NCI-H1105 (cell line): ENCODE measurements at regions not wholly inside any gene's neighbourhood (a gene's known extent, or its start where the extent isn't known, plus 50 kb on each side); places are given as distances from the start of the nearest gene placed in this dataset.
"Not testable (repeated sequence)": the region's sequence is repeated elsewhere in the genome, so short reads cannot be mapped to it uniquely, and the experiment has no call there.

Experiments used
- DNase-seq: peaks from one replicate; lab custom pipeline; 2025; lab: John Stamatoyannopoulos, UW

GRCh38 chr16:66207139-66207882 lies 159.2 kb upstream of the CDH5 start:
- DNase-seq, result peak; percentile 19

DNA sequence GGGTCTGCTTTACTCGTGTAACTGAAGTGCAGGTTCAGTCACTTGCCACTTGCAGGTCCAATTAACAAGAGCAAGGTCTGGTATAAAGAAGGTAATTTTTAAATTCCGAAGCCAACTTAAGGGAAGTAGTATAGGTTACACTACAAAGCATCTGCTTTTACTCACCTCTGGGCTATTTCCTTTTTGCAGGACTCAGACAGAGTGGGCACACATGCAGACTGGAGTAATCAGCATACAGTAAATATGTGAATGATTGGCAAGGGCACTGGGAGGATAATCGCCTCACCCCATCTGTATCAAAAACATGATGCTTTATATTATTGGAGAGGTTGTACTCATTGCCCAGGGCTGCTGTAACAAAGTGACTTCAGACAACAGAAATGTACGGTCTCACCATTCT lies 160.1 kb upstream of the CDH5 start:
- no peak for DNase-seq

GRCh38 chr16:66205287-66206231 lies 160.9 kb upstream of the CDH5 start:
- DNase-seq, result no peak

DNA sequence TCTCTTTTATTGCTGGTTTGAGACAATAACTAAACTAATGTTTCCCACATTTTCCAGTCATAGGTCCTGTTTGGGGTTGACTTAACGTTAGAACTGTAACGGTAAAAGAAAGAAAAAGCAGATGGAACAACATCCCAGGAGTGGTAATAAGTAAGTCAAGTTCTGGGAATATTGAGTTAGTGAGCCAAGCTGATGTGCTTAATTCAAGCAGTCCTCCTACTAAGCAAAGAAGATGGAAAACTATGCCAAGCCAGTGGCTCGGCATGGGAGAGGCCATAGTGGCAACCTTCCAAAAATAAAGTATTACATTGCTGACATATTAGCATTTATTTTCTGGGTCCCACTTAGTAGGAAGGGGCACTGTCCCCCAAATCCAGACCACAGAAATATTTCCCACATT lies 161.7 kb upstream of the CDH5 start:
- no peak for DNase-seq

GRCh38 chr16:66203476-66203875 lies 163.0 kb upstream of the CDH5 start:
- DNase-seq, result no peak

DNA sequence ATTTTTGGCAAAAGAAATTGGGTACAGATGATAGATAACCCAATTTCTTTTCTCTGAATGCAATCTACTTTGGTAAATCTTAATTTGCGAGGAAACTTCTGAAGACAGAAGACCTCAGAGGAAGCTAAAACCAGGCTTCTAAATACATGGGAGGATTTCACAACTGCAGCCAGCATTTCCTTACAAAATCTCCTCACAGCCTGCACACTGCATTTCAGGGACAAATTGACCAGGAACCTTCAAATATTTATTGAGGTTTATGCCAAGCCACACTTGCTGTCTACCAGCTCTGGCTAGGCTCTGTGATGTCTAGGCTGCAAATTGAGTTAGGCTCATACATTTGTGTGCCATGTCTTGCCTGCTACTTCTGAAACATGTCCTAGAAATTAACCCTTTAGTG lies 167.3 kb upstream of the CDH5 start:
- DNase-seq, result no peak

GRCh38 chr16:66198641-66199040 lies 167.8 kb upstream of the CDH5 start:
- DNase-seq, result no peak

DNA sequence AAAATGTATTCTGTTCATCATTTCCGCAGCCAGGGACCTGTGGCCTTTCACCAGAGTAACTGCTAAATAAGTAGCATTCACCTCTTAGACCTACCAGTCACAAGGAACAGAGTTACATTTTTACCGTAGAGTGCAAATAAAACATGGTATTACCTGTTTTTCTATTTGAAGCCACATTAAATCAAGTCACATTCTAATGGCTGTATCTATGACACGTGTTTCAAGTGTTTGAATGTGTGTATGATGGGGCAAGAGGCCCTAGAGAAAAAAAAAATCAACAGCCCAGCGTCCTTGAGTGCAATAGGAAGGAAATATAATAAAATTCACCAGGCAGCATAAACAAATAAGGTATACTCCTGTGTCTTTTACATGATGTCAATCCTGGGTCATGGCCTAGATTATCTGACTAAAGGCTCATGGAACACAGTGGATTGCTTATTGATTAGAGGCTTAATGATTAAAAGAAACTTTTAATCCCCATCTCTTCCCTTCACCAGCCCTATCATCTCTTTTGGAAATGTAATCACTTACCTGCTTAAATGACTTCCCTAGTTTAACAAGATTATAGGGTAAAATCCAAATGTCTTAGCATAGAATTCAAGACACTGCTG lies 168.7 kb upstream of the CDH5 start:
- no peak for DNase-seq

GRCh38 chr16:66196770-66197169 lies 169.7 kb upstream of the CDH5 start:
- no peak for DNase-seq

GRCh38 chr16:66194866-66195265 lies 171.6 kb upstream of the CDH5 start:
- no peak for DNase-seq

DNA sequence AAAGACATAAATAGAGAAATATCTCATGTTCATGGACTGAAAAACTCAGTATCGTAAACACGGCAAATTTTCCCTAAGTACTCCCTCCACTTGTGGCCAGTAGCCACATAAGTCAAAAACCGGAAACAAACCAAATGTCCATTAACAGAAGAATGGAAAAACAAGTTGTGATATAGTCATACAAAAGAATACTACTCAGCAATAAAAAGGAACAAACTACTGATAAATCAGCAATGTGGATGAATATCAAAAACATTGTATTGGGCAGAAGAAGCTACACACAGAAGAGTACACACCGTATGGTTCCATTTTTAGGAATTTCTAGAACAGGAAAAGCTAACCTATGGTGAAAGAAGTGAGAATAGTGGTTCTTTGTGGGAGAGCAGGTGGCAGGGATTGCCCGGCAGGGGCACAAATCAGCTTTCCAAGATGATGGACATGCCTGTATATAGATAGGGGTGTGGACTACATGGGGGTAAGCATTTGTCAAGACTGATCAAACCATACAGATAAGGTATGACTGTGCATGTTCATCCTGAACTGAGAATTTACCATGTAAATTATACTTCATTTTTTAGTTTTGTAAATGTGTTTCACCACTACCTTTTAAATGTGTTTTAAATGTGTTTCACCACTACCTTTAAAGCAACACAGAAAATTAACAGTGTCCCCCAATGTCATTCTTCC lies 172.8 kb upstream of the CDH5 start:
- DNase-seq, result no peak

- DNase-seq, result no peak
Observed at GRCh38 chr16:66190411-66190810, 176.1 kb upstream of the CDH5 start.

DNA sequence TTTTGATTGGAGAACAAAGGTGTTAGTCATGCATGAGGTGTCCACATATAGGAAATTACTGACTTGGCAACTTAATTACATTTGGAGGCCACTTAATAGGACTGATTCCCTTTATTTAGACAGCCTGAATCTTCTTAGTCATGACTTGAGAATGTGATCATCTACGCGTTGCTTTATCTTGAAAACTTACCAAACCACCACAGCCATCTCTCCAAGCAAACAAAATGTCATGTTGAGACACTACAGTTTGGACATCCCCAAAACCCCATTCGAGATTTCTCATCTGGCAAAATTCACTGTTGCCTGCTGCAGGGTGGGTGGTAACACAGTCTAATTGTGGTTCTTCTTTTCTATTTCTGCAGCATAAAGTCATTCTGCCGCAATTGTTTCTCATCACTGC lies 176.5 kb upstream of the CDH5 start:
- DNase-seq, result no peak

- no peak for DNase-seq
Observed at GRCh38 chr16:66188917-66189725, 177.4 kb upstream of the CDH5 start.

DNA sequence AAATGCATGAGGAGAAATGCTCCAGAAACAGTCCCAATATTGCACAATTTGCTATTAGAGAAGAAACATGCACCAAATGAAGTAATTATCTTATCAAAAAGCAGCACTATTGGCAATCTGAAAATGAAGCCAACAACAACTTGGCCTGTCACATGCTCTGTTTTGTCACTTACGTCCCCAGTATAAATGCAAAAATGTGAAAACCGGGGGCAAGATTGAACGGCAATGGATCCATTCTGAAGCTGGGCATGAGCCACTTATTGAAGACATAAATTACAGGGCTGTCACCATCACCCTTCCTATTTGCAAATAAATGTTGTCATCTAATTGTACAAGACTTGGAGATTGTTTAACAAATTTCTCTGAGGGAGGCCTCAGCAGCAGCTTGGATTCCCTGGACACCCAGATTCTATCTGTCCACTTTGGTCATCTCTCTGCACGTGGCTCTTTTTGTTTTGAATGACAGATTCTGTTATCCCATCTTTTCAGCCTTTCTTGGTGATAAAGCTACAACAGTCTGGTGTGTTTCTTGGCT lies 180.2 kb upstream of the CDH5 start:
- DNase-seq, result no peak

DNA sequence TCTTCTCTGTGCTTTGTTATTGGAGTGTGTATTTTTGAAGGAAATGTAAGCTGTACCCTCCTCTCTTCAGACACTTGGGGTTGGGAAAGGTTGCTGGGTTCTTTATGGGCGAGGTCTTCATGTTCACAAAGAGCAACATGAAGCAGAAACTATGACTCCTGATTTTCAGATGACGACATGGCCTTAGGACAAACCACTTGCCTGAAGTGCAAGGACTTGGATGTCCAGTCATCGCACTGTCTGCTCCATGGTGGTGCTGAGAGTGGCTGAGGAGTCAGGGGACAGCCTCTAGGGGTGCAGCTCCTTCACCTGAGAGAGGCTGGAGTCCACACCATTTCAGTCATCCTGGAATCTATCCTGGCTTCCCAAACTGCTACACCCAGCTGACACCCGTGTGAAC lies 183.9 kb upstream of the CDH5 start:
- no peak for DNase-seq

GRCh38 chr16:66176731-66177130 lies 189.8 kb upstream of the CDH5 start:
- DNase-seq, result no peak

DNA sequence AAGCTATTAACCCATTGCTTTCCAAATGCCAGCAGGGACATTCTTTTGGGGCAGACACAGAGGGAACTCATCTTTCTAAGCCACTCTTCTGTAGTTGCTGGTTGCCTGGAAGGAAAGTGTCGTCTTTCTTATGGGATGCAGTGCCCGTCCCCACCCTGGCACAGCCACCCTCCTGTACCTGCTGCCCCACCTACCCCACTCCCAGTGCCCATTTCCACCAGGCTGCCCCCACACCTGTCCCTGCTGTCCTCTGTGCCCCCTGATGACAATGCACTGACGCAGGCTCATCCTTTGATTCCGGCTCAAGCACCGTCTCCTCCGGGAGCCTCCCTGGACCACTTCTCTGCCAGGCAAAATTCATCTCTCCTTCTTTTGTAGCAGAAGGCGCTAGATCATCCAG lies 190.4 kb upstream of the CDH5 start:
- no peak for DNase-seq

DNA sequence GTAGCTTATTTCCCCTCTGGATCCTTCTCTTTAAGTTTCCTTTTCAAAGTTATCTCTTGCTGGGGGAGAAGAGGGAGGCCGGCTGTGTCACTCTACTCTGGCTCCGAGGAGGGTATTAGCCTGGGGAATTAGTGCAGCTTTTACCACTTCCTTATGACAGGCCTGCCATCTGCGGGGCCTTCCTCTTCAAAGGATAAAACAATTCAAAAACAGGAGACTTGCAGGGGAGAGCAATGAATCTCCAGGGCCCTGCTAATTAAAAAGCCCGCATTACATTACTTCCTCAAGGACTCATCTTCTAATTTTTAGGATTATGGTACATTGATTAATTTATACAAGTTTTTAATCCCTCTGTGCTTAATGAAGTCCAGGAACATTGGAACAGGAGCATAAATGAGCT lies 190.9 kb upstream of the CDH5 start:
- DNase-seq, result no peak

- no peak for DNase-seq
Observed at GRCh38 chr16:66175058-66175457, 191.4 kb upstream of the CDH5 start.

DNA sequence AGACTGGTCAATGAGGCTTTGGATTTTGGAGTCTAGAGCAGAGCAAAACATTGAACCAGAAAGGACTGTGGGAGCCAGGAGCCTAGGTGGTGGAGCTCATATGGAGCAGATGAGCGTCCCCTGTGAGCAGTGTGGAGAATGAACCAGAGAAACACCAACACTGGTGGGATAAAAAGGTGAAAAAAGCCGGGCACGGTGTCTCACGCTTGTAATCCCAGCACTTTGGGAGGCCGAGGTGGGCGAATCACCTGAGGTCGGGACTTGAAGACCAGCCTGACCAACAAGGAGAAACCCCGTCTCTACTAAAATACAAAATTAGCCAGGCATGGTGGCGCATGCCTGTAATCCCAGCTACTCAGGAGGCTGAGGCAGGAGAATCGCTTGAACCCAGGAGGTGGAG lies 192.7 kb upstream of the CDH5 start:
- not testable (repeated sequence) for DNase-seq
